LNCAP (cell line): ENCODE measurements at regions not wholly inside any gene's neighbourhood (a gene's known extent, or its start where the extent isn't known, plus 50 kb on each side); places are given as distances from the start of the nearest gene placed in this dataset.

Source experiments
- TF ChIP-seq, protein P1 (sequence below): fragments of 450-650 bp; IDR thresholded peaks from 2 replicates; pipeline ENCODE4 v1.5.1; 2017; ENCODE audit warnings: mild to moderate bottlenecking

GRCh38 chr11:69920345-69921127 is 101.3 kb upstream of the FGF3 start:
- TF ChIP-seq, protein P1, sequence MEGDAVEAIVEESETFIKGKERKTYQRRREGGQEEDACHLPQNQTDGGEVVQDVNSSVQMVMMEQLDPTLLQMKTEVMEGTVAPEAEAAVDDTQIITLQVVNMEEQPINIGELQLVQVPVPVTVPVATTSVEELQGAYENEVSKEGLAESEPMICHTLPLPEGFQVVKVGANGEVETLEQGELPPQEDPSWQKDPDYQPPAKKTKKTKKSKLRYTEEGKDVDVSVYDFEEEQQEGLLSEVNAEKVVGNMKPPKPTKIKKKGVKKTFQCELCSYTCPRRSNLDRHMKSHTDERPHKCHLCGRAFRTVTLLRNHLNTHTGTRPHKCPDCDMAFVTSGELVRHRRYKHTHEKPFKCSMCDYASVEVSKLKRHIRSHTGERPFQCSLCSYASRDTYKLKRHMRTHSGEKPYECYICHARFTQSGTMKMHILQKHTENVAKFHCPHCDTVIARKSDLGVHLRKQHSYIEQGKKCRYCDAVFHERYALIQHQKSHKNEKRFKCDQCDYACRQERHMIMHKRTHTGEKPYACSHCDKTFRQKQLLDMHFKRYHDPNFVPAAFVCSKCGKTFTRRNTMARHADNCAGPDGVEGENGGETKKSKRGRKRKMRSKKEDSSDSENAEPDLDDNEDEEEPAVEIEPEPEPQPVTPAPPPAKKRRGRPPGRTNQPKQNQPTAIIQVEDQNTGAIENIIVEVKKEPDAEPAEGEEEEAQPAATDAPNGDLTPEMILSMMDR: no peak

- TF ChIP-seq, protein P1: no peak
Measured at GRCh38 chr11:69921128-69922014, 102.2 kb upstream of the FGF3 start.

DNA sequence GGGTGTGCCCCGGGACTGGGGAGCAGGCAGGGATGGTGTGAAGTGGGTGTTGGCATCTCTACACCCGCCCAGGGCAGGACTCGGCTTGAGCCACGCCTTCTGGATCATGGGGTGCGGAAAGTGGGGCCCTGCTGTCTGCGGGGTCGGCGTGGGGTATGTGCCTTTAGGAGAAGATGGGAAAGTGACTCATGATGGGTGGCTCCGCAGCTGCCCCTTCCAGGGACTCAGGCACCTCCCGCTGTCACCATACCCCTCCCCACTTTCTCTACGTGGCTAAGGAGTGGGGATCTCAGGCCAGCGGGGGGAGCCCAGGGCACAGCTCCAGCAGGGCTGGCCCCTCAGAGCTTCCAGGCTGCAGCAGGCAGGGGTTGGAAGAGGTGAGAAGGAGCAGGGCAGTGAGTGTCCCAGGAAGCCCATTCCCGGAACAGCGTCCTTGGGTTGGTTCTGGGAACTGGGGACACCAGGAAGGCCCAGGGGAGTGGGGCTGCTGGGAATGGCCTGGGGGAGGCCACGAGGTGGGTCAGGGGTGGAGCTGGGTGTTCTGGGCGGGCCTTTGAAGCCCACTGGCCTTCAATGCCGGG is 102.9 kb upstream of the FGF3 start:
- TF ChIP-seq, protein P1: no peak

DNA sequence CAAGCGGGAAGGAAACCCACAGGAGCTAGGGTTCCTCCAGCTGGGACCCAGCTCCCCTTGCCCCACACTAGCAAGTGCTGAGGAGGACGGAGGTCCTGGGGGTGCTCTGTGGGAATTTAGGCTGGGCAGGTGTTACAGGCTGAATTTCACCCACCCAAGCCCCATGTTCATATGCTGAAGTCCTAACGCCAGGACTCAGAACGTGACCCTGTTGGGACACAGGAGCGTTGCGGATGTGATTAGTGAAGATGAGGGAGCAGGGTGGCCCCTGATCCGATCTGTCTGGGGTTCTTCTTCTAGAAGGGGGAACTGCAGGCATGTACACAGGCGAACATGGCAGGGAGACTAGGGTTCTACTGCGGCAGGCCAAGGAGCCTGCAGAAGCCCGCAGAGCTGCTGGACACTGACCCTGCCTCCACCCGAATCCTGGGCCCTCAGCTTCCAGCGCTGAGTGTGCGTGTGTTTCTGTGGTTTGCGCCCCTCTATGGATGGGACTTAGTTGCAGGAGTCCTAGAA is 103.4 kb upstream of the FGF3 start:
- TF ChIP-seq, protein P1: no peak

- TF ChIP-seq, protein P1: no peak
Measured at GRCh38 chr11:69923196-69923595, 104.0 kb upstream of the FGF3 start.

- TF ChIP-seq, protein P1: no peak
Measured at GRCh38 chr11:69923641-69924307, 104.6 kb upstream of the FGF3 start.
